Calu3 (cell line): ENCODE measurements at regions not wholly inside any gene's neighbourhood (a gene's known extent, or its start where the extent isn't known, plus 50 kb on each side); places are given as distances from the start of the nearest gene placed in this dataset.

Experiments used
- BruUV-seq: library from RNA; stranded (reverse); fragments of 400-500 nt; replicated peaks from 2 replicates; lab custom pipeline; 2021; lab: Mats Ljungman, UMichigan
- CTCF ChIA-PET: fragments of 300-600 bp; sonication (Branson Sonifier 250); formaldehyde crosslinking; loops from one replicate; lab custom pipeline; 2022; ENCODE audit warnings: antibody characterized with exemption; lab: Charles Lee
- DNase-seq: peaks from one replicate; pipeline ENCODE4 v3.0.0; 2022
- H3K27ac Mint-ChIP-seq: one replicate; pipeline ENCODE4 v1.8.0; 2022; ENCODE audit warnings: mixed read lengths; ENCODE audit not compliant: unreplicated experiment
- H3K27me3 Mint-ChIP-seq: one replicate; pipeline ENCODE4 v1.8.0; 2022; ENCODE audit warnings: mixed read lengths; ENCODE audit not compliant: unreplicated experiment
- H3K36me3 Mint-ChIP-seq: one replicate; pipeline ENCODE4 v1.8.0; 2022; ENCODE audit warnings: mild to moderate bottlenecking, moderate library complexity, mixed read lengths; ENCODE audit not compliant: insufficient read depth, unreplicated experiment
- H3K4me1 Mint-ChIP-seq: one replicate; pipeline ENCODE4 v1.8.0; 2022; ENCODE audit warnings: mild to moderate bottlenecking, low read depth, mixed read lengths; ENCODE audit not compliant: unreplicated experiment
- H3K4me3 Mint-ChIP-seq: one replicate; pipeline ENCODE4 v1.8.0; 2022; ENCODE audit warnings: mild to moderate bottlenecking, low read depth, moderate library complexity, mixed read lengths; ENCODE audit not compliant: unreplicated experiment
- H3K9me3 Mint-ChIP-seq: one replicate; pipeline ENCODE4 v1.8.0; 2022; ENCODE audit warnings: low read depth, mixed read lengths; ENCODE audit not compliant: unreplicated experiment
- CTCF ChIP-seq: fragments of 200-600 bp; IDR thresholded peaks from one replicate; pipeline ENCODE4 v1.8.0; 2022; ENCODE audit warnings: antibody characterized with exemption; ENCODE audit not compliant: unreplicated experiment
- intact Hi-C: fragments of 100-400 bp; cut with micrococcal nuclease; formaldehyde crosslinking; loops from one replicate; pipeline ENCODE4 v1.10.0; 2022; ENCODE audit not compliant: unreplicated experiment

- CTCF ChIA-PET, result no interaction called here
- no TSS peak for BruUV-seq
- Mint-ChIP-seq H3K36me3 (no peaks in the 10 kb centered on the region), H3K9me3 (peaks cover 6% of the 10 kb centered on the region), H3K4me3 (no peak overlapping the region), H3K27ac (no peak overlapping the region), H3K27me3 (no peaks in the 10 kb centered on the region), H3K4me1 (no peaks in the 10 kb centered on the region)
- intact Hi-C loops, result no loop called here
- TF ChIP-seq CTCF, result no peak
- DNase-seq, result no peak
Measured at GRCh38 chr1:173287785-173288184, 80.7 kb upstream of the TNFSF4 start.

- Mint-ChIP-seq H3K36me3 (no peaks in the 10 kb centered on the region), H3K27me3 (no peaks in the 10 kb centered on the region), H3K9me3 (peaks cover 6% of the 10 kb centered on the region), H3K27ac (no peak overlapping the region), H3K4me3 (no peak overlapping the region), H3K4me1 (no peaks in the 10 kb centered on the region)
- no peak for TF ChIP-seq CTCF
- no TSS peak for BruUV-seq
- no peak for DNase-seq
- CTCF ChIA-PET, result no interaction called here
- intact Hi-C loops, result no loop called here
Measured at GRCh38 chr1:173293756-173294155, 86.6 kb upstream of the TNFSF4 start.

GRCh38 chr1:173294843-173295242, 87.7 kb upstream of the TNFSF4 start:
- no peaks in the 10 kb centered on the region for H3K36me3 Mint-ChIP-seq
- H3K4me1 Mint-ChIP-seq, result no peaks in the 10 kb centered on the region
- no peak overlapping the region for H3K4me3 Mint-ChIP-seq
- no peak overlapping the region for H3K27ac Mint-ChIP-seq
- H3K9me3 Mint-ChIP-seq, result peaks cover 6% of the 10 kb centered on the region
- no peak for DNase-seq
- intact Hi-C loops, result no loop called here
- BruUV-seq, result no TSS peak
- CTCF ChIA-PET, result no interaction called here
- no peaks in the 10 kb centered on the region for H3K27me3 Mint-ChIP-seq
- TF ChIP-seq CTCF, result no peak

GRCh38 chr1:173295391-173295790, 88.3 kb upstream of the TNFSF4 start:
- intact Hi-C loops, result no loop called here
- H3K4me1 Mint-ChIP-seq, result no peaks in the 10 kb centered on the region
- H3K36me3 Mint-ChIP-seq, result no peaks in the 10 kb centered on the region

More at GRCh38 chr1:173295391-173295790, 88.3 kb upstream of the TNFSF4 start:
- H3K27ac Mint-ChIP-seq, result no peak overlapping the region
- H3K27me3 Mint-ChIP-seq, result no peaks in the 10 kb centered on the region
- CTCF ChIA-PET, result no interaction called here
- no peak for TF ChIP-seq CTCF
- no peak for DNase-seq
- H3K9me3 Mint-ChIP-seq, result peaks cover 6% of the 10 kb centered on the region
- H3K4me3 Mint-ChIP-seq, result no peak overlapping the region
- BruUV-seq, result no TSS peak
